ENCODE measurements at regions not wholly inside any gene's neighbourhood (a gene's known extent, or its start where the extent isn't known, plus 50 kb on each side); places are given as distances from the start of the nearest gene placed in this dataset.

- H3K27ac ChIP-seq = no peak overlapping the region
- TF ChIP-seq ZFX (IDR thresholded peaks at IDR 0.05) (no peak), CTCF (conservative IDR thresholded peaks at IDR 0.05) (no peak)
Observed at GRCh38 chr15:31477301-31477700, 150.7 kb downstream of the KLF13 start.

GRCh38 chr15:31477851-31478701 lies 151.4 kb downstream of the KLF13 start:
- H3K27ac ChIP-seq = no peak overlapping the region
- TF ChIP-seq ZFX (IDR thresholded peaks at IDR 0.05) (no peak), CTCF (conservative IDR thresholded peaks at IDR 0.05) (no peak)

GRCh38 chr15:31478702-31479221 lies 152.1 kb downstream of the KLF13 start:
- no peak overlapping the region for H3K27ac ChIP-seq
- TF ChIP-seq ZFX (IDR thresholded peaks at IDR 0.05) (no peak), CTCF (conservative IDR thresholded peaks at IDR 0.05) (no peak)

GRCh38 chr15:31480356-31481025 lies 153.9 kb downstream of the KLF13 start:
- no peak overlapping the region for H3K27ac ChIP-seq
- TF ChIP-seq CTCF (conservative IDR thresholded peaks at IDR 0.05) (no peak), ZFX (IDR thresholded peaks at IDR 0.05) (no peak)

GRCh38 chr15:31481142-31481541 lies 154.5 kb downstream of the KLF13 start:
- no peak overlapping the region for H3K27ac ChIP-seq
- no peak for TF ChIP-seq CTCF (conservative IDR thresholded peaks at IDR 0.05)
- TF ChIP-seq ZFX (IDR thresholded peaks at IDR 0.05) = no peak

- H3K27ac ChIP-seq = no peak overlapping the region
- no peak for TF ChIP-seq CTCF (conservative IDR thresholded peaks at IDR 0.05)
- TF ChIP-seq ZFX (IDR thresholded peaks at IDR 0.05) = no peak
Observed at GRCh38 chr15:31482122-31482922, 155.7 kb downstream of the KLF13 start.

Measured in C4-2B (cell line).